ENCODE measurements at regions not wholly inside any gene's neighbourhood (a gene's known extent, or its start where the extent isn't known, plus 50 kb on each side); places are given as distances from the start of the nearest gene placed in this dataset.

DNA sequence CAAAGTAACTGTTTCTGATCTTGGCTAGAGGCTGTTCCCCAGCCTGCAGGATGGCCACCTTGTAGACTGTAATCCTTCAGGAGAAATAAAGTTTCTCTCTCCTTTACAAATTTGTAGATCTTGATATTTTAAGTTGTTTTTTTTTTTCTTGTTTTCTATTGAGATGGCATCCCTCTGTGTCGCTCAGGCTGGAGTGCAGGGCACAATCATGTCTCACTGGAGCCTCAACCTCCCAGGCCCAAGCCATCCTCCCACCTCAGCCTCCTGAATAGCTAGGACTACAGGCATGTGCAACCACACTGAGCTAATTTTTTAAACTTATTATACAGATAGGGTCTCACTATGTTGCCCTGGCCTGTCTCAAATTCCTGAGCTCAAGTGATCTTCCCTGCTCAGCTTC lies 389.8 kb upstream of the LRRC4C start:
- TF ChIP-seq, protein P1, sequence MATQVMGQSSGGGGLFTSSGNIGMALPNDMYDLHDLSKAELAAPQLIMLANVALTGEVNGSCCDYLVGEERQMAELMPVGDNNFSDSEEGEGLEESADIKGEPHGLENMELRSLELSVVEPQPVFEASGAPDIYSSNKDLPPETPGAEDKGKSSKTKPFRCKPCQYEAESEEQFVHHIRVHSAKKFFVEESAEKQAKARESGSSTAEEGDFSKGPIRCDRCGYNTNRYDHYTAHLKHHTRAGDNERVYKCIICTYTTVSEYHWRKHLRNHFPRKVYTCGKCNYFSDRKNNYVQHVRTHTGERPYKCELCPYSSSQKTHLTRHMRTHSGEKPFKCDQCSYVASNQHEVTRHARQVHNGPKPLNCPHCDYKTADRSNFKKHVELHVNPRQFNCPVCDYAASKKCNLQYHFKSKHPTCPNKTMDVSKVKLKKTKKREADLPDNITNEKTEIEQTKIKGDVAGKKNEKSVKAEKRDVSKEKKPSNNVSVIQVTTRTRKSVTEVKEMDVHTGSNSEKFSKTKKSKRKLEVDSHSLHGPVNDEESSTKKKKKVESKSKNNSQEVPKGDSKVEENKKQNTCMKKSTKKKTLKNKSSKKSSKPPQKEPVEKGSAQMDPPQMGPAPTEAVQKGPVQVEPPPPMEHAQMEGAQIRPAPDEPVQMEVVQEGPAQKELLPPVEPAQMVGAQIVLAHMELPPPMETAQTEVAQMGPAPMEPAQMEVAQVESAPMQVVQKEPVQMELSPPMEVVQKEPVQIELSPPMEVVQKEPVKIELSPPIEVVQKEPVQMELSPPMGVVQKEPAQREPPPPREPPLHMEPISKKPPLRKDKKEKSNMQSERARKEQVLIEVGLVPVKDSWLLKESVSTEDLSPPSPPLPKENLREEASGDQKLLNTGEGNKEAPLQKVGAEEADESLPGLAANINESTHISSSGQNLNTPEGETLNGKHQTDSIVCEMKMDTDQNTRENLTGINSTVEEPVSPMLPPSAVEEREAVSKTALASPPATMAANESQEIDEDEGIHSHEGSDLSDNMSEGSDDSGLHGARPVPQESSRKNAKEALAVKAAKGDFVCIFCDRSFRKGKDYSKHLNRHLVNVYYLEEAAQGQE (IDR thresholded peaks at IDR 0.05; ENCODE audit: borderline replicate concordance), result no peak
- TF ChIP-seq EP300 (conservative IDR thresholded peaks at IDR 0.05; ENCODE audit: poor library complexity, severe bottlenecking) (no peak), POLR2AphosphoS5 (IDR thresholded peaks at IDR 0.05) (no peak), RAD21 (conservative IDR thresholded peaks at IDR 0.05) (no peak), MXI1 (conservative IDR thresholded peaks at IDR 0.05; ENCODE audit: poor library complexity, severe bottlenecking) (no peak), EZH2 (IDR thresholded peaks at IDR 0.05; ENCODE audit: borderline replicate concordance, insufficient read depth, low read length, poor library complexity, severe bottlenecking) (no peak)
- TF ChIP-seq, protein P2, sequence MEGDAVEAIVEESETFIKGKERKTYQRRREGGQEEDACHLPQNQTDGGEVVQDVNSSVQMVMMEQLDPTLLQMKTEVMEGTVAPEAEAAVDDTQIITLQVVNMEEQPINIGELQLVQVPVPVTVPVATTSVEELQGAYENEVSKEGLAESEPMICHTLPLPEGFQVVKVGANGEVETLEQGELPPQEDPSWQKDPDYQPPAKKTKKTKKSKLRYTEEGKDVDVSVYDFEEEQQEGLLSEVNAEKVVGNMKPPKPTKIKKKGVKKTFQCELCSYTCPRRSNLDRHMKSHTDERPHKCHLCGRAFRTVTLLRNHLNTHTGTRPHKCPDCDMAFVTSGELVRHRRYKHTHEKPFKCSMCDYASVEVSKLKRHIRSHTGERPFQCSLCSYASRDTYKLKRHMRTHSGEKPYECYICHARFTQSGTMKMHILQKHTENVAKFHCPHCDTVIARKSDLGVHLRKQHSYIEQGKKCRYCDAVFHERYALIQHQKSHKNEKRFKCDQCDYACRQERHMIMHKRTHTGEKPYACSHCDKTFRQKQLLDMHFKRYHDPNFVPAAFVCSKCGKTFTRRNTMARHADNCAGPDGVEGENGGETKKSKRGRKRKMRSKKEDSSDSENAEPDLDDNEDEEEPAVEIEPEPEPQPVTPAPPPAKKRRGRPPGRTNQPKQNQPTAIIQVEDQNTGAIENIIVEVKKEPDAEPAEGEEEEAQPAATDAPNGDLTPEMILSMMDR (IDR thresholded peaks at IDR 0.05; ENCODE audit: poor library complexity, severe bottlenecking), result no peak
- no peak overlapping the region for H2AFZ ChIP-seq (ENCODE audit: low read depth, low read length)
- H3F3A ChIP-seq (ENCODE audit: insufficient read depth, low read length, poor library complexity, severe bottlenecking), result no peaks in the 10 kb centered on the region
- H3K79me2 ChIP-seq (replicated peaks; ENCODE audit: insufficient read depth, low read length), result no peaks in the 10 kb centered on the region
- no peak overlapping the region for H3K4me3 ChIP-seq (ENCODE audit: low read length)
- no peaks in the 10 kb centered on the region for H3K36me3 ChIP-seq (ENCODE audit: insufficient read depth, low read length)
- no peaks in the 10 kb centered on the region for H3K27me3 ChIP-seq (ENCODE audit: insufficient read depth, low read depth, low read length)
- no peak overlapping the region for H3K27ac ChIP-seq (ENCODE audit: low read length)
- H3K9me3 ChIP-seq (ENCODE audit: low read length), result no peaks in the 10 kb centered on the region
- H3K4me2 ChIP-seq (ENCODE audit: low read length), result no peak overlapping the region
- H3K9ac ChIP-seq (ENCODE audit: low read length), result no peak overlapping the region
- no peaks in the 10 kb centered on the region for H4K20me1 ChIP-seq (ENCODE audit: insufficient read depth)
- H3K9me2 ChIP-seq (ENCODE audit: insufficient read depth, low read length), result no peaks in the 10 kb centered on the region

DNA sequence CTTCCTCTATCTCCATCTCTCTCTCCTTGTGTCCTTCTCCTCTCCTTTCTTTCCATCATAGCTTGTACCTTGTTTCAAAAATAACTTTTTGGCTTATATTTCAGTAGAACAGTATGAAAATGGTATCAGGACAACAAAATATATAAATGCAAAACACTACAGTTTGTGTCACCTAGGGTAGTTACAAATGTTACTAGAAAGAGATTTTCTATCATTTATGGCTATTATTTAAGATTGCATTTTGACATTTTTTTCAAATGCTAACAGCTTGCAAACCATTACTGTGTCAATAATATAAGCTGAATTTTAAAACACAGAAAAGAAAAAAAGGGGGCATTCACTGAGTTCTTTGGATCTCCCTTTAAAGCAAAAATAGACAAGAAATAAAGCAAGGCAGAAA lies 392.3 kb upstream of the LRRC4C start:
- no peaks in the 10 kb centered on the region for H3F3A ChIP-seq (ENCODE audit: insufficient read depth, low read length, poor library complexity, severe bottlenecking)
- no peaks in the 10 kb centered on the region for H3K36me3 ChIP-seq (ENCODE audit: insufficient read depth, low read length)
- H3K27me3 ChIP-seq (ENCODE audit: insufficient read depth, low read depth, low read length), result no peaks in the 10 kb centered on the region
- no peak overlapping the region for H3K4me2 ChIP-seq (ENCODE audit: low read length)
- no peak overlapping the region for H3K27ac ChIP-seq (ENCODE audit: low read length)
- H4K20me1 ChIP-seq (ENCODE audit: insufficient read depth), result no peaks in the 10 kb centered on the region
- H3K9me3 ChIP-seq (ENCODE audit: low read length), result no peaks in the 10 kb centered on the region
- peak; percentile 72 for TF ChIP-seq EP300 (conservative IDR thresholded peaks at IDR 0.05; ENCODE audit: poor library complexity, severe bottlenecking)
- TF ChIP-seq RAD21 (conservative IDR thresholded peaks at IDR 0.05), result no peak
- TF ChIP-seq POLR2AphosphoS5 (IDR thresholded peaks at IDR 0.05), result peak; percentile 58
- no peak overlapping the region for H3K4me3 ChIP-seq (ENCODE audit: low read length)
- no peaks in the 10 kb centered on the region for H3K9me2 ChIP-seq (ENCODE audit: insufficient read depth, low read length)
- no peaks in the 10 kb centered on the region for H3K79me2 ChIP-seq (replicated peaks; ENCODE audit: insufficient read depth, low read length)
- no peak overlapping the region for H2AFZ ChIP-seq (ENCODE audit: low read depth, low read length)
- no peak overlapping the region for H3K9ac ChIP-seq (ENCODE audit: low read length)

DNA sequence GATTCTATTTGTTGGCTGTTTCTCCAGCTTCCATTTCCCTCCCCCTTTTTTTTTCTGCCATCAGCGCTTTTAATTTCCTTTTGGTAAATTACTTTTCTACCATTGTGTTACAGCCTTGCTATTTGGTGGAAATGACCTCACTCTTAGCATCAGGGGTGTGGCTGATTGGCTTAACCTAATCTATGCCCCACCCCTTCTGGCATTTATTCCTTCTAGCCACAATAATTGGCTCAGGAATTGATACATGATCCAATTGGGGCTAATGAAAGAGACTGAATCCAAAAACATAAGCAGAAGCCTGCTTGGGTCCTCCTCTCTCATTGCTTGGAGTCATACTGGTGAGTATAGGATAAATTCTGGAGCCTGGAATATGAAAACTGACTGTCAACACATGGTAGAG lies 402.4 kb upstream of the LRRC4C start:
- H3K79me2 ChIP-seq (replicated peaks; ENCODE audit: insufficient read depth, low read length), result no peaks in the 10 kb centered on the region
- H3K36me3 ChIP-seq (ENCODE audit: insufficient read depth, low read length), result no peaks in the 10 kb centered on the region
- H3F3A ChIP-seq (ENCODE audit: insufficient read depth, low read length, poor library complexity, severe bottlenecking), result no peaks in the 10 kb centered on the region
- no peaks in the 10 kb centered on the region for H3K9me3 ChIP-seq (ENCODE audit: low read length)
- no peak overlapping the region for H3K9ac ChIP-seq (ENCODE audit: low read length)
- no peaks in the 10 kb centered on the region for H4K20me1 ChIP-seq (ENCODE audit: insufficient read depth)
- no peak overlapping the region for H3K4me3 ChIP-seq (ENCODE audit: low read length)
- no peaks in the 10 kb centered on the region for H3K27me3 ChIP-seq (ENCODE audit: insufficient read depth, low read depth, low read length)
- TF ChIP-seq SMC3 (conservative IDR thresholded peaks at IDR 0.05; ENCODE audit: poor library complexity) (no peak), EZH2 (IDR thresholded peaks at IDR 0.05; ENCODE audit: borderline replicate concordance, insufficient read depth, low read length, poor library complexity, severe bottlenecking) (no peak), POLR2AphosphoS5 (IDR thresholded peaks at IDR 0.05) (no peak), EP300 (conservative IDR thresholded peaks at IDR 0.05; ENCODE audit: poor library complexity, severe bottlenecking) (no peak), RAD21 (conservative IDR thresholded peaks at IDR 0.05) (no peak), TAF1 (IDR thresholded peaks at IDR 0.05; ENCODE audit: low read depth) (no peak), MXI1 (conservative IDR thresholded peaks at IDR 0.05; ENCODE audit: poor library complexity, severe bottlenecking) (no peak)
- TF ChIP-seq, protein P2 (IDR thresholded peaks at IDR 0.05; ENCODE audit: poor library complexity, severe bottlenecking), result no peak
- TF ChIP-seq, protein P1 (IDR thresholded peaks at IDR 0.05; ENCODE audit: borderline replicate concordance), result no peak
- H3K27ac ChIP-seq (ENCODE audit: low read length), result no peak overlapping the region
- H3K4me2 ChIP-seq (ENCODE audit: low read length), result no peak overlapping the region
- H2AFZ ChIP-seq (ENCODE audit: low read depth, low read length), result no peak overlapping the region
- no peaks in the 10 kb centered on the region for H3K9me2 ChIP-seq (ENCODE audit: insufficient read depth, low read length)
